ENCODE measurements at regions not wholly inside any gene's neighbourhood (a gene's known extent, or its start where the extent isn't known, plus 50 kb on each side); places are given as distances from the start of the nearest gene placed in this dataset.

- no peak overlapping the region for H3K18ac ChIP-seq (ENCODE audit: insufficient read length, low read depth, low read length)
- H3K4me2 ChIP-seq (ENCODE audit: insufficient read depth, insufficient read length, low read length), result no peak overlapping the region
- no peak overlapping the region for H3K23ac ChIP-seq (ENCODE audit: insufficient read length, low read depth, low read length)
- TF ChIP-seq CTCF (conservative IDR thresholded peaks at IDR 0.05), result no peak
- H2AK5ac ChIP-seq (ENCODE audit: insufficient read length, low read length), result no peak overlapping the region
- H4K91ac ChIP-seq (ENCODE audit: insufficient read length, low read depth, low read length), result no peak overlapping the region
- no peaks in the 10 kb centered on the region for H4K20me1 ChIP-seq (ENCODE audit: control insufficient read depth, insufficient read depth, insufficient read length)
- H3K4me3 Mint-ChIP-seq, result no peak overlapping the region
- H3K14ac ChIP-seq (ENCODE audit: insufficient read depth, low read length), result no peak overlapping the region
- no peak overlapping the region for H2BK120ac ChIP-seq (ENCODE audit: low read depth, low read length, poor library complexity, severe bottlenecking)
- H3K56ac ChIP-seq (ENCODE audit: insufficient read length, low read depth, low read length), result no peak overlapping the region
- DNase-seq, result no peak
- no peak overlapping the region for H2BK5ac ChIP-seq (ENCODE audit: insufficient read length, low read length)
- H3K36me3 Mint-ChIP-seq (ENCODE audit: insufficient read depth in 1 of 3, low read depth in 3 of 3), result peaks cover 5 to 8% (median 6%) of the 10 kb centered on the region in 3 experiments; a peak in 5 of 7 replicates
- H3K4me1 ChIP-seq (ENCODE audit: insufficient read depth, low read length), result no peaks in the 10 kb centered on the region
- H3K27me3 ChIP-seq (ENCODE audit: insufficient read depth, low read length), result no peaks in the 10 kb centered on the region
- H3K79me2 ChIP-seq (ENCODE audit: insufficient read depth, low read length), result no peaks in the 10 kb centered on the region
- H3K4ac ChIP-seq (ENCODE audit: low read depth, low read length), result no peak overlapping the region
- H3K9me3 Mint-ChIP-seq, result peaks cover 47 to 48% of the 10 kb centered on the region in 2 experiments
- H2BK15ac ChIP-seq (ENCODE audit: low read depth, low read length), result no peak overlapping the region
- H3K79me1 ChIP-seq (ENCODE audit: insufficient read depth, low read depth, low read length, poor library complexity, severe bottlenecking), result no peaks in the 10 kb centered on the region
- H4K5ac ChIP-seq (ENCODE audit: insufficient read length, low read depth, low read length), result no peak overlapping the region
- no peak overlapping the region for H2BK20ac ChIP-seq (ENCODE audit: low read depth, low read length, poor library complexity, severe bottlenecking)
- no peaks in the 10 kb centered on the region for H3K23me2 ChIP-seq (ENCODE audit: insufficient read length, low read depth, low read length, poor library complexity, severe bottlenecking)
- no peak overlapping the region for H2AFZ ChIP-seq (ENCODE audit: low read length)
- H2BK12ac ChIP-seq (ENCODE audit: insufficient read length, low read depth, low read length), result no peak overlapping the region
- no peaks in the 10 kb centered on the region for H3K27me3 Mint-ChIP-seq (ENCODE audit: low read depth)
- no peak overlapping the region for H3K9ac ChIP-seq (ENCODE audit: extremely low read depth, insufficient read length, low read length)
- no peak overlapping the region for H3K27ac Mint-ChIP-seq
- peaks cover 4 to 5% of the 10 kb centered on the region in 2 experiments; a peak in 1 of 4 replicates for H3K4me1 Mint-ChIP-seq
- H4K8ac ChIP-seq (replicated peaks; ENCODE audit: insufficient read length, low read depth, low read length), result no peak overlapping the region
- H3K27ac ChIP-seq (ENCODE audit: insufficient read length, low read depth, low read length), result no peak overlapping the region
- H3T11ph ChIP-seq (ENCODE audit: low read length), result no peak overlapping the region
- H3K9me3 ChIP-seq (ENCODE audit: control insufficient read depth, low read depth, low read length), result no peaks in the 10 kb centered on the region
These were observed 505.2 kb downstream of the ZNF674 start for GRCh38 chrX:46040001-46040400.
